ENCODE measurements at regions not wholly inside any gene's neighbourhood (a gene's known extent, or its start where the extent isn't known, plus 50 kb on each side); places are given as distances from the start of the nearest gene placed in this dataset.
"Not testable (repeated sequence)": the region's sequence is repeated elsewhere in the genome, so short reads cannot be mapped to it uniquely, and the experiment has no call there.

DNA sequence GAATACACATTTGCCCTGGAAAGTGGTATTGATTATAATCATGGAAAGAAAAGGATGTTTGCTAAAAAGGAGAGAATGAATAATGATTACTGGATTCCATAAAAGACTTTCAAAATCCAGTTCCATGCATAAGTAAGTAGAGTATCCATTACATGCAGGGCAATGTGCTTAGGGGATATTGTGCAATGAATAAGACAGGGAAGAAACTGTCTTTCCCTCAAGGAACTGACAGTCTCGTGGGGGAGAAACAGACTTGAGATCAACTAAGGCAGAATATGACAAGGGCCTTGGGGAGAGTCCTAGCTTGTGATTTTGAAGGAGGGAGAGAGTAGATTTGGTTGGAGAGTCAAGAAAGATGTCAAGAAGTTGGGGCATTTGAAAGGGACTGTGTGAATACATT is 130.6 kb downstream of the SPP2 start:
- DNase-seq = no peak

GRCh38 chr2:234179031-234179363 is 128.5 kb downstream of the SPP2 start:
- no peak for DNase-seq

DNA sequence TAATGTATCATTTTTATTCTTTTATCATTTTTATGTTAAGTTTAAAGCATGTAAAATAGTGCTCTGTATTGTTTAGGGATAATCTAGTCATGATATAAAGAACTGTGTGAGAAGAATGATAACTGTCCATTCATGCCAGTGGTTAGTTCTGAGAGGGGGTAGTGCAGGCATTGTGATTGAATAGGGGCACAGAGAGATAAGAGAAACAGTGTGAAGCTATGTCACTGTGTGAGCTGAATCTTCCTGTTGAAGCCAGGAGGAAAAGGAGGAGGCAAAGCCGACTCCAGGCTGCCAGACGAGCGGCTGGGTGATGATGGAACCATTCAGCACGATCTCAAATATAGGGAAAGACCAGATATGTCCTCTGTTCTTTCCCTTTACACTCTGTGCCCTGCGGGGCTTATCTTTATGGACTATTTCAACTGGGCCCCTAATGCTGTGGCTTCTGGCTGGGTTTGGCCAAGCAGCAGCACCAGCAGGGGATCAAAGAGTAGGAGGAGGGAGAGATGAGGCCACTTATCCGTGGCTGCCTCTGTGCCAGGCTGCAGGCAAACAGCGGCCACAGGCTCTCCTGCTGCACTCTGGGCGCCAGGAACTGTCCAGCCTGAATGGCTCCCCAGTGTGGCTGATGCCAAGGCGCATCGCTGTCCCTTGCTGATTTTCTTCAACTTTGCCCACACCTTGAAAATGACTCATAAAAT is 128.0 kb downstream of the SPP2 start:
- DNase-seq = no peak

DNA sequence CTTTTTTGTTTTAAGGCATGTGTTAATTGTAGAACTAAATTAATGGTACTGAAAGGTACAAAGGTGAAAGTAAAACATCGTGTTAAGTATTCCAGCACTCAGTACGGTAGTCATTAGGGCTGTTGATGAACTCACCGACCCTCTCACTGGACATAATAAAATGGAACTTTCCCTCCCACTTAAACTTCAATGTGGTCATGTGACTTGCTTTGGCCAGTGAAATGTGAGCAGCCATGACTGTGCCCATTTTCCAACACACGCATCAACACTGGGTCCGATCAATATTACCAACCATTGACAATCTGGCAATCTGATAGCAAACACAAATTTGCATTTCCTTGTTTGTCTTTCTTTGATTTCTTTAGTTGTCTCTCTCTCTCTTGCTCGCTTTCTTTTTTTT is 125.1 kb downstream of the SPP2 start:
- DNase-seq = no peak

GRCh38 chr2:234174742-234175141 is 124.2 kb downstream of the SPP2 start:
- DNase-seq = no peak

- DNase-seq = no peak
Measured at GRCh38 chr2:234172532-234172931, 122.0 kb downstream of the SPP2 start.

- no peak for DNase-seq
Measured at GRCh38 chr2:234172066-234172465, 121.6 kb downstream of the SPP2 start.

GRCh38 chr2:234171666-234172065 is 121.2 kb downstream of the SPP2 start:
- no peak for DNase-seq

DNA sequence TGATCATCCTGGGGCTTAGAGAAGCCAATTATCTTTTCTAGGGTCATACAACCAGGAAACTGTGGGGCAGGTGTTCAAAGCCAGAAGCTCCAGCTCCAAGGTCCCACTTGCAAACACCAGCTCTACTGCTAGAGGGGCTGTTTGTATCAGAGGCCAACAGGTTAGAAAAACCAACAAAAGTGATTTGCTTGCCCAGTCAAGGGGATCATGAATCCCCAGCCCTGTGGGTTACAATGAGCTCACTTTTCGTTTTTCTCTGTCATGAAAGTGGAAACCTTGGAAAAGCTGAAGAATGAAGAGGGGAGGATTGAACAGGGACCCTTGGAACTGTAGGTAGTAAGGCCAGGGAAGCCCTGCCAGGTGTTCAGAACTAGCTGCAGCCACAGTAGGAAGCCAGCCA is 119.2 kb downstream of the SPP2 start:
- DNase-seq = no peak

GRCh38 chr2:234168605-234169570 is 118.4 kb downstream of the SPP2 start:
- not testable (repeated sequence) for DNase-seq

DNA sequence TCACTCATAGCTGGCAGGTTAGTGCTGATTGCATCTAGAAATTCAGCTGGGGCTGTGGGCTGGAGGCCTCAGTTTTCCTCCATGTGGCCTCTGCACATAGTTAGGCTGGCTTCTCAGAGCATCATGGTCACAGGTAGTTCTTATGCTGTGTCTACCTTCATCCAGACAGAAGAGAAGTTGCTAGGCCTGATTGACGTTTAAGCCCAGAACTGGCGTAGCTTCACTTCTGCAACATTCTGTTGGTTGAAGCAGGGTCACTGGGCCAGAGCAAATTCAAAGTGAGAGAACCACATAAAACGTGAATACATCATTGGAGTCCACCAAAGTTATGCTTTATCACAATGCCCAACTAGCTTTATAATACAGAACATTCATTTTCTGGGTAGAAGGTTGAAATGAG is 116.0 kb downstream of the SPP2 start:
- no peak for DNase-seq

- no peak for DNase-seq
Measured at GRCh38 chr2:234165421-234165820, 114.9 kb downstream of the SPP2 start.

- DNase-seq = peak; percentile 40
Measured at GRCh38 chr2:234164493-234165413, 114.3 kb downstream of the SPP2 start.

DNA sequence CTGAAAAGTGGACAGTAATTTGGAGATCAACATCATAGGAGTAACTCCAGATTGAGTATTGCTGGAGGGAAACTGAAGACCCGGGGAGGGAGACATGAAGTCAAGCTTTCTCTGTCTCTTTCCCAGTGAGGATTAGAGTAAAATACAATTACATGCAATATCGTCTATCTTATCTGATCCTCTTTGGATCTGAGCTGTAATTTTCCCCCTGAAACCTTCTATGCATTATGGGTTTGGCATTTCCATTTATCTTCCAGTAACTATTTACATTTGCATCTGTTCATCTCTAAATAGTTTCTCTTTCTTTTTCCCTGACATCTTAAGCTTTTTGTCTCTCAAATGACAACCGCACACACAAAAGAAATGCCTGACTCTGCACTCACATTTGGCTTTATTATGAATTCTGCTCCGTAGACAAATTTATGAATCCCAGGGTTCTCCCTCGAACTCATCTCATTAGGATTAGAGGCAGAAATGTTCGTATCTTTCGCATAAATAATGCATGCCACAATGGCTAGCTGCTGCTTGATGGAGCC is 113.1 kb downstream of the SPP2 start:
- DNase-seq = no peak

DNA sequence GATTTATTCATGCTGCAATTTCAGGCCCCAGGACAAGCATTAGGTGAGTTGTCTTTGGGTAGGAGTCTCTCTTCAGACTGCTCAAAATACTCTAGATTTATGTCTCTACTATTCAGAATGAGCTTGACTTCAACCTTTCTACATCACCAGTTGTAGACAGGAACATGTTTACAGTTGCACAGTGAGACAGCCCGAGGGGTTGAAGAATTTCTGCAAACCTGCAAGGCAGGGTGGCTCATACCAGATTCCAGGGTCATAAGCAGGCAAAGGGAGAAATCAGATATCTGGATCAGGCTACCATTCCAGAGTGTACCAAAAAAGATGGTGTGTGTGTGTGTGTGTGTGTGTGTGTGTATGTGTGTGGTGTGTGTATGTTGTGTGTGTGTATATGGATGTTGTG is 112.4 kb downstream of the SPP2 start:
- no peak for DNase-seq

DNA sequence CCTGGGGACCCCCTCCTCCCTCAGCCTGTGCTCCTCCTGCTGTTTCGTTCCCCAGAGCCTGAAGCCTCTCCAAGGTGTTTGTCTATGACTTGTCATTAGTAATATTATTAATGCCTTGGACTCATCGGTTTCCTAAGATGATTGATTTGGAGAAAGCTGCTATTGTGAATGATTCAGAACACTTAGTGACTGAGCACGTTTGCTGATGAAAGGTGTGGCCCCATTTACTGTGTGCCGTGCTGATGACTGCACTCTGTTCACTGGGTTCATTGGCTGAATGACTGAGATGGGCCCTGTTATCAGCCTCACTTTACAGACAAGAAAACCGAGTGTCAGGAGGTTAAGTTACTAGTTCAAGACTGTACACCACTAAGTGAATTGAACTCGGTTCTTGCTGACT is 111.4 kb downstream of the SPP2 start:
- no peak for DNase-seq

DNA sequence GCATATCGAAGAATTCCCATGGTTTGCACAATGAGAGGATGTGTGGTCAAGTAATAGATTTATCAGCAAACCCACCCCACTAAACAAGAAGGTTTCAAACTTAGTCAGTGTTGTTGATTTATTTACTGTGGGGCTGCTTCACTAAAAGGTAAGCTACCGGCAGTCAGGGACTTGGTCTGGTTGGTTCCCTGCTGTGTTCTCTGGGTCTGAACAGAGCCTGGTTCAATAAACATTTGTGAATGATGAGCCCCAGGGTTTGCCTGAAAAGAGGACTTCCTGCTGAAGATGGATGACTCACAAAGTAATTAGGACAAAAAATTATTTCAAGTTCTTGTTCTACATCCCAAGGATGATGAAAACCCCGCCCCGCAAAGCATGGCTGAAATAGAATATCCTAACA is 108.3 kb downstream of the SPP2 start:
- no peak for DNase-seq

GRCh38 chr2:234157817-234158588 is 107.5 kb downstream of the SPP2 start:
- DNase-seq = peak; percentile 42

DNA sequence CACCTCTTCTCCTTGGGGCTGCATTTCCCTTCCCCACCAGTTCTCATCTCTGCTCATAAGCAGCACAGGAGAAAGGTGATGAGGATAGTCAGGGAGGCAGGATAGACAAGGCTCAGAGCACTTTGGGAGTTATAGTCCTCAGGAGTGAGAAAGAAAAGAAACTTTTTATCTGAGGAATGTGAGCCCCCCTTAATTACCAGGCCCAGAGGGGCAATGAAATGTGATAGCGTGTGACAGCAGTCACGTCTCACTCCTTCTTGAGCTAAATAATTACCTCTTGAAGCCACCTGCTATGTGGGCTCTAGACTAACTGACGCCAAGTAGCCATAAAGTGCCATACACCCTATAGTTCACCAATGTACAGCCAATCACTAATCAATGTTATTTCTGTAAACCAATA is 105.8 kb downstream of the SPP2 start:
- DNase-seq = peak; percentile 68

- not testable (repeated sequence) for DNase-seq
Measured at GRCh38 chr2:234152835-234153234, 102.3 kb downstream of the SPP2 start.

DNA sequence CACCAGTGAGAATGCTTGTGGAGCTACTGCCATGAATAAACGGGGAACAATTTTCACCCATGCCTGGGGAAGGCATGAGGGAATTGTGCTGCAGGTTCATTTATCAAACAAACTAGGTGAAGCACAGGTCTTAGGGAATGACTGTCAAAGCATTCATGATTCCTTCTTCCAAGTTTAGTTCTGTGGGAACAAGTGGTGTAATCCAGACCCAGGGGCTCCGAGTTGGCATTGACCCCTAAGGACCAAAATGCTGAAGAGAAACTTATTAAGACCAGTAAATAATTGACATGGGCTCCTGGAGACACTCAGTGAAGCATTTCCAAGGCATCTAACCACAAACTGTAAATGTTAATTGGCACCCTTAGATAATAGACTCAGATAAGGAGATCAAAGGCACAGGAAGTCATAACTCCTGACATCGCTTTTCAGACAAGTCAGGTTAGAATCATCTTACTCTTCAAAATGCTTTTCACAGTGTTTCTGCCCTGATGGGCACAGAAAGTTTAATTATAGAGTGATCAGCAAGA is 96.9 kb downstream of the SPP2 start:
- peak; percentile 45 for DNase-seq
